Mammary epithelial cell (primary cell): ENCODE measurements at regions not wholly inside any gene's neighbourhood (a gene's known extent, or its start where the extent isn't known, plus 50 kb on each side); places are given as distances from the start of the nearest gene placed in this dataset.

Source experiments
- EZH2 ChIP-seq: IDR thresholded peaks from 2 replicates; pipeline ENCODE4 v1.6.1; 2012; ENCODE audit warnings: low read length, inconsistent platforms, borderline replicate concordance
- TF ChIP-seq, protein P1 (sequence below), 2 donors: IDR thresholded peaks in 1 of 2; conservative IDR thresholded peaks in 1 of 2; 2 replicates each; pipeline ENCODE4 v1.5.1; 2011 to 2012; ENCODE audit warnings: inconsistent platforms in 2 of 2, low read length in 2 of 2, mild to moderate bottlenecking in 2 of 2, control low read depth in 1 of 2, low read depth in 1 of 2; ENCODE audit not compliant: insufficient read depth in 1 of 2; ENCODE audit errors: extremely low read depth in 1 of 2

DNA sequence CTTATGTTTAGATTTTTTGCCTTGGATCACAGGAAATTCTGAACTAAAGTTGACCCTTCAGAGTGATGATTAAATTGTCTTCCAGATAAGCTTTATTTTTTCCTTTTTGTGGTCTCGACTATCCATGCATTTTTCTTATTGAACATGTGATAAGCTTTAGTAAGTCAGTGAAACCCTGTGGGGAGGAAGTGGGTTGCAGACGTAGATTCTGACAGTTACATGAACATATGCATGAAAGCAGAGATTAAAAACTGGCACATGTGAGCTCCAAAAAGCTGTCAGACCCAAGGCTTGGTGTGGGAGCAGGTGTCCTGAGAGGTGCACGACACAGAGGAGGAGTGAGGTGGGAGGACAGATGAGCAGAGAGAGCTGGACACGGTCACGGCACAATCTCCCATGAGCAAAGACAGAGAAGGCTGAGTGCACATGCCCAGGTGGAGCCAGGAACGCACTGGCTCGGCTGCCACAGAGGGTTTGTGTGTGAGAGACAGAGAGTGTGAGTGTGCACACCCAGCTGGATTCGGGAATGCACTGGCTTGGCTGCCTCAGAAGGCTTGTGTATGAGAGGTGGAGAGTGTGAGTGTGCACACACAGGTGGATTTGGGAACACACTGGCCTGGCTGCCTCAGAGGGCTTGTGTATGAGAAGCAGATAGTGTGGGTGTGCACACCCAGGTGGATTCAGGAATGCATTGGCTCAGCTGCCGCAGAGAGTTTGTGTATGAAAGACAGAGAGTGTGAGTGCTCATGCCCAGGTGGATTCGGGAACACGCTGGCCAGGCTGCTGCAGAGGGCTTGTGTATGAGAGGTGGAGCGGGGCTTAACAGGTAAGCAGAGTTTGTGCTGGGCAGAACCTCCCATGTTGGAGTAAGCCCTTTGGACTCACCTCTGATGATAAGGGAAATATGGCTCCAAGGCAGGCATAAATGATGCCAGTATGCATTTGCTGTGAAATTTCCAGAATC lies 849.1 kb upstream of the SALL3 start:
- TF ChIP-seq, protein P1, sequence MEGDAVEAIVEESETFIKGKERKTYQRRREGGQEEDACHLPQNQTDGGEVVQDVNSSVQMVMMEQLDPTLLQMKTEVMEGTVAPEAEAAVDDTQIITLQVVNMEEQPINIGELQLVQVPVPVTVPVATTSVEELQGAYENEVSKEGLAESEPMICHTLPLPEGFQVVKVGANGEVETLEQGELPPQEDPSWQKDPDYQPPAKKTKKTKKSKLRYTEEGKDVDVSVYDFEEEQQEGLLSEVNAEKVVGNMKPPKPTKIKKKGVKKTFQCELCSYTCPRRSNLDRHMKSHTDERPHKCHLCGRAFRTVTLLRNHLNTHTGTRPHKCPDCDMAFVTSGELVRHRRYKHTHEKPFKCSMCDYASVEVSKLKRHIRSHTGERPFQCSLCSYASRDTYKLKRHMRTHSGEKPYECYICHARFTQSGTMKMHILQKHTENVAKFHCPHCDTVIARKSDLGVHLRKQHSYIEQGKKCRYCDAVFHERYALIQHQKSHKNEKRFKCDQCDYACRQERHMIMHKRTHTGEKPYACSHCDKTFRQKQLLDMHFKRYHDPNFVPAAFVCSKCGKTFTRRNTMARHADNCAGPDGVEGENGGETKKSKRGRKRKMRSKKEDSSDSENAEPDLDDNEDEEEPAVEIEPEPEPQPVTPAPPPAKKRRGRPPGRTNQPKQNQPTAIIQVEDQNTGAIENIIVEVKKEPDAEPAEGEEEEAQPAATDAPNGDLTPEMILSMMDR (conservative IDR thresholded peaks at IDR 0.05 in 1 of 2, IDR thresholded peaks at IDR 0.05 in 1 of 2; ENCODE audit: extremely low read depth in 1 of 2, insufficient read depth in 1 of 2, low read depth in 1 of 2, low read length in 2 of 2), result no peak
- no peak for TF ChIP-seq EZH2
